MCF 10A (cell line): ENCODE measurements at regions not wholly inside any gene's neighbourhood (a gene's known extent, or its start where the extent isn't known, plus 50 kb on each side); places are given as distances from the start of the nearest gene placed in this dataset.
A peak's percentile ranks its signal among the peaks of the same experiment; 100 is the strongest.

Experiments
- BruUV-seq: library from RNA; stranded (reverse); fragments of 400-500 nt; replicated peaks from 2 replicates; lab custom pipeline; 2021; lab: Mats Ljungman, UMichigan
- CTCF ChIA-PET: fragments of 300-600 bp; sonication (Branson Sonifier 250); formaldehyde crosslinking; extraction: SDS; loops from one replicate; lab custom pipeline; 2021; ENCODE audit warnings: antibody characterized with exemption, inconsistent platforms; lab: Yijun Ruan, JAX
- POLR2A ChIA-PET: fragments of 300-600, 350-650 bp; sonication (Branson Sonifier 250); formaldehyde crosslinking; extraction: SDS; loops from one replicate; lab custom pipeline; 2020; ENCODE audit warnings: antibody characterized with exemption, inconsistent platforms; lab: Yijun Ruan, JAX
- DNase-seq: peaks from one replicate; pipeline ENCODE4 v3.0.0-alpha.2; 2018; ENCODE audit not compliant: unreplicated experiment
- H3K27ac Mint-ChIP-seq: one replicate; pipeline ENCODE4 v1.8.0; 2022; ENCODE audit warnings: mild to moderate bottlenecking, low read depth, mixed read lengths; ENCODE audit not compliant: unreplicated experiment
- H3K27me3 Mint-ChIP-seq: one replicate; pipeline ENCODE4 v1.8.0; 2022; ENCODE audit warnings: mixed read lengths; ENCODE audit not compliant: insufficient read depth, unreplicated experiment
- H3K36me3 Mint-ChIP-seq: one replicate; pipeline ENCODE4 v1.8.0; 2022; ENCODE audit warnings: mild to moderate bottlenecking, moderate library complexity, mixed read lengths; ENCODE audit not compliant: insufficient read depth, unreplicated experiment
- H3K4me1 Mint-ChIP-seq: one replicate; pipeline ENCODE4 v1.8.0; 2022; ENCODE audit warnings: mixed read lengths; ENCODE audit not compliant: insufficient read depth, unreplicated experiment
- H3K4me3 Mint-ChIP-seq: one replicate; pipeline ENCODE4 v1.8.0; 2022; ENCODE audit warnings: mild to moderate bottlenecking, moderate library complexity, mixed read lengths; ENCODE audit not compliant: unreplicated experiment
- H3K9me3 Mint-ChIP-seq: one replicate; pipeline ENCODE4 v1.8.0; 2022; ENCODE audit warnings: mixed read lengths; ENCODE audit not compliant: unreplicated experiment
- CTCF ChIP-seq: fragments of 200-600 bp; IDR thresholded peaks from one replicate; pipeline ENCODE4 v1.8.0; 2022; ENCODE audit warnings: antibody characterized with exemption, mild to moderate bottlenecking; ENCODE audit not compliant: unreplicated experiment
- intact Hi-C: fragments of 100-400 bp; cut with micrococcal nuclease; formaldehyde crosslinking; loops from 2 replicates; pipeline ENCODE4 v1.14.1; 2022

GRCh38 chr15:94027581-94027980, 203.8 kb upstream of the MCTP2 start:
- POLR2A ChIA-PET: interaction anchor here (0.9 to 1.2 kb wide), 2 partner anchors 19 to 52 kb away, joined by 3 read pairs; no protein-coding TSS in a partner anchor
- H3K27me3 Mint-ChIP-seq: no peaks in the 10 kb centered on the region
- intact Hi-C loops: no loop called here
- no TSS peak for BruUV-seq
- H3K4me3 Mint-ChIP-seq: no peak overlapping the region
- CTCF ChIA-PET: interaction anchor here (1.0 to 2.3 kb wide), 3 partner anchors 31 to 998 kb away, joined by 3 to 9 read pairs (median 4); no protein-coding TSS in a partner anchor
- H3K36me3 Mint-ChIP-seq: no peaks in the 10 kb centered on the region
- peaks cover 6% of the 10 kb centered on the region for H3K4me1 Mint-ChIP-seq
- TF ChIP-seq CTCF: no peak
- no peaks in the 10 kb centered on the region for H3K9me3 Mint-ChIP-seq
- no peak for DNase-seq
- H3K27ac Mint-ChIP-seq: no peak overlapping the region

- BruUV-seq: no TSS peak
- DNase-seq: peak; percentile 29
- H3K27me3 Mint-ChIP-seq: no peaks in the 10 kb centered on the region
- intact Hi-C loops: no loop called here
- no peak overlapping the region for H3K27ac Mint-ChIP-seq
- no peaks in the 10 kb centered on the region for H3K9me3 Mint-ChIP-seq
- ChIA-PET POLR2A (interaction anchor here (1.2 kb wide), 1 partner anchor 53 kb away, joined by 3 read pairs; no protein-coding TSS in a partner anchor), CTCF (no interaction called here)
- H3K36me3 Mint-ChIP-seq: no peaks in the 10 kb centered on the region
- TF ChIP-seq CTCF: no peak
- no peak overlapping the region for H3K4me3 Mint-ChIP-seq
- peaks cover 11% of the 10 kb centered on the region for H3K4me1 Mint-ChIP-seq
These were observed 204.7 kb upstream of the MCTP2 start for GRCh38 chr15:94026458-94027304.

DNA sequence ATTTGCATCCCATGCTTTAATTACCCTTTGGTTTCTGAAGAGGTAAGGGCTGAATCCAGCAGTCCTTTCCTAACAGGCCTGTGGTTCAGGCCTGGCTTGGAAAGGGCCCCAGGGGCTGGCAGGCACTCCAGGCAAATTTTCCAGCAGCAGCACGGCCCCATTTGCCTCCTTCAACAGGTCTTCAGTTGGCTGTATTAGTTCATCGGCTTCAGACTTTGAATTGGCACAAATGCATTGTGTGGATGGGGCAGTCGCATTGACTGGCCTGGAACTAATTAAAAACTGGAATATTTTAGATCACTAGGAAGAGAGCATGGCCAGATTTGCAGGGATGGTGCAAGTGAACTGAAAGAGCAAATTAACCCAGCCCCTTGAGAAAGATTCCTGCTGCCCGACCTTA, 207.8 kb upstream of the MCTP2 start:
- intact Hi-C loops: no loop called here
- no peaks in the 10 kb centered on the region for H3K9me3 Mint-ChIP-seq
- ChIA-PET POLR2A (interaction anchor here (1.7 kb wide), 1 partner anchor 16 kb away, joined by 5 read pairs; no protein-coding TSS in a partner anchor), CTCF (interaction anchor here (1.5 kb wide), 1 partner anchor 96 kb away, joined by 4 read pairs; no protein-coding TSS in a partner anchor)
- H3K36me3 Mint-ChIP-seq: no peaks in the 10 kb centered on the region
- H3K27ac Mint-ChIP-seq: no peak overlapping the region
- peaks cover 12% of the 10 kb centered on the region for H3K4me1 Mint-ChIP-seq
- DNase-seq: no peak
- no TSS peak for BruUV-seq
- no peak overlapping the region for H3K4me3 Mint-ChIP-seq
- TF ChIP-seq CTCF: no peak
- no peaks in the 10 kb centered on the region for H3K27me3 Mint-ChIP-seq

DNA sequence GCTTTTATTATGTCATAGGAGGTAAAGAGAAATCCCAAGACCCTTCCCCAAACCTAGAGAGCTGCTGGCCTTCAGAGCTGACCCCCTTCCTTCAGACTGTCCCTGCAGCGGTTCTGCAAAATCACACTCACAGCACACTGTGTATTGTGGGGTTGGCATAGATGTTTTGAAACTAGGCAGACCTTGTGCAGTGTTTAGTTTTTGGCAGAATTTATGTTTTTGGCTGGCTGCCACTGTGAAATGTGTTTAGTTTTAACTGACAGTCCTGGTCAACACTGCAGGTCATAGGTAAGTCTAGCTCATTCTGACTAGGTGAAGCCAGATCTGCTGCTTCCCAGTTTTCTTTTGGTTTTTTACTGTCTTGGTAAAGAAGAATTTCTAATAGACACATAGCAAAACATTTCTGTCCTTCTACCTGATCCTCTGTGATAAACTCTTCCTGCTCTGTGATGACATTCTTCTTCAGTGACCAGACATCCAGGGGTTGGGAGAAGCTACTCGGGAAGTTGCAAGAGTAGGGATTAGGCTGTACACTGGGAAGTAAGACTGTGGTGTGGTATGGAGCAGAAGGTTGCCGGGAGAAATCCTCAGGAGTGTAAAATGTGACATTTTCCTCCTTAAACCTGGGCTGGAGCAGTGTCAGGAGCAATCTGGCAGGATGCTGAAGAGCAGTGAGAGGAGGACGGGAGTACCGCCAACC, 209.6 kb upstream of the MCTP2 start:
- no TSS peak for BruUV-seq
- POLR2A ChIA-PET: no interaction called here
- DNase-seq: no peak
- Mint-ChIP-seq H3K27me3 (no peaks in the 10 kb centered on the region), H3K4me3 (no peak overlapping the region), H3K36me3 (no peaks in the 10 kb centered on the region), H3K9me3 (no peaks in the 10 kb centered on the region), H3K4me1 (peaks cover 12% of the 10 kb centered on the region), H3K27ac (no peak overlapping the region)
- no peak for TF ChIP-seq CTCF
- CTCF ChIA-PET: interaction anchor here (0.8 kb wide), 1 partner anchor 292 kb away, joined by 4 read pairs; no protein-coding TSS in a partner anchor
- intact Hi-C loops: no loop called here
